Esophagus muscularis mucosa (tissue), 4 donors: ENCODE measurements at regions not wholly inside any gene's neighbourhood (a gene's known extent, or its start where the extent isn't known, plus 50 kb on each side); places are given as distances from the start of the nearest gene placed in this dataset.
"Not testable (repeated sequence)": the region's sequence is repeated elsewhere in the genome, so short reads cannot be mapped to it uniquely, and the experiment has no call there.

ENCODE experiments used
- DNase-seq: peaks from one replicate; pipeline ENCODE4 v3.0.0-alpha.2; 2017; ENCODE audit errors: extremely low spot score
- H3K27ac ChIP-seq, 4 donors: fragments of 200-600 bp; sonication (generic); replicated peaks in 1 of 4; 1 replicate in 3 of 4; 2 replicates in 1 of 4; pipeline ENCODE4 v1.5.1; 2016 to 2019; ENCODE audit warnings: mild to moderate bottlenecking in 1 of 4
- H3K27me3 ChIP-seq, 4 donors: fragments of 200-600 bp; sonication (generic); one replicate each; pipeline versions ENCODE4 v1.5.1 to v1.6.0; 2016 to 2019
- H3K36me3 ChIP-seq, 4 donors: fragments of 200-600 bp; sonication (generic); one replicate each; pipeline ENCODE4 v1.5.1; 2016 to 2019
- H3K4me1 ChIP-seq, 4 donors: fragments of 200-600 bp; sonication (generic); one replicate each; pipeline ENCODE4 v1.5.1; 2016 to 2019
- H3K4me3 ChIP-seq, 4 donors: fragments of 200-600 bp; sonication (generic); 1 replicate in 2 of 4; 2 replicates in 2 of 4; pipeline ENCODE4 v1.5.1; 2016 to 2019; ENCODE audit warnings: mild to moderate bottlenecking in 4 of 4, moderate library complexity in 1 of 4
- H3K9me3 ChIP-seq, 4 donors: fragments of 200-600 bp; sonication (generic); 1 replicate in 3 of 4; 2 replicates in 1 of 4; pipeline ENCODE4 v1.5.1; 2016 to 2019
- CTCF ChIP-seq, 3 experiments: fragments of 200-600 bp in 2 of 3; fragments of 450-650 bp in 1 of 3; sonication (generic) in 2 of 3; IDR thresholded peaks; one replicate each; pipeline ENCODE4 v1.5.1; 2017 to 2019; ENCODE audit warnings: antibody characterized with exemption in 3 of 3, mild to moderate bottlenecking in 2 of 3, moderate library complexity in 1 of 3
- EP300 ChIP-seq: sonication (generic); formaldehyde crosslinking; IDR thresholded peaks from one replicate; pipeline ENCODE4 v1.6.1; 2017; ENCODE audit warnings: antibody characterized with exemption
- POLR2A ChIP-seq: fragments of 450-650 bp; IDR thresholded peaks from one replicate; pipeline ENCODE4 v1.6.1; 2017; ENCODE audit warnings: antibody characterized with exemption, moderate library complexity, mild to moderate bottlenecking, low read depth
- POLR2AphosphoS5 ChIP-seq, 2 donors: sonication (generic); formaldehyde crosslinking; IDR thresholded peaks; one replicate each; pipeline ENCODE4 v1.6.1; 2017; ENCODE audit warnings: antibody characterized with exemption in 2 of 2
- WGBS: methylation state at CpG from one replicate; pipeline ENCODE4 v1.1.5; 2018; 5-methylcytosine and 5-hydroxymethylcytosine counted together
- intact Hi-C: fragments of 100-400 bp; cut with DNase I; formaldehyde crosslinking; loops from one replicate; pipeline ENCODE4 v1.15.1; 2023

DNA sequence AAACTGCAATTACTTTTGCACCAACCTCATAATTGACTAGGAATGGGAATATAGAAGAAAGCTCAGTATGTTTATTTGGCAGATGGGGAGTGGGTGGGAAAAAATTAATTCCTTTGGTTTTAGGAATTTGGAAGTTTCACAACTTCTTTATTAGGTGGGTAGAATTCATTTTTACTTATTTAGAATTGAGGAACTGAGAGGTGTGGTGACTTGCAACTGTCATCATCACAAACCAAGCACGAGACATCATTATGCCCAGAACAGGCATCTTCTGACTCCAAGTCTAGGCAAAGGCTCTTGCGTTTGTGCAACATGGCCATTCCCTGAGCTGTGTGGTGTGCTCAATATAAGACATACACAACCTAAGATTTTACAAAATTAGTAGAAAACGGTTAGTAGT, 380.0 kb downstream of the ATP23 start:
- intact Hi-C loops: no loop called here
- WGBS: 90% methylated on average over 3 of the region's 3 CpGs

DNA sequence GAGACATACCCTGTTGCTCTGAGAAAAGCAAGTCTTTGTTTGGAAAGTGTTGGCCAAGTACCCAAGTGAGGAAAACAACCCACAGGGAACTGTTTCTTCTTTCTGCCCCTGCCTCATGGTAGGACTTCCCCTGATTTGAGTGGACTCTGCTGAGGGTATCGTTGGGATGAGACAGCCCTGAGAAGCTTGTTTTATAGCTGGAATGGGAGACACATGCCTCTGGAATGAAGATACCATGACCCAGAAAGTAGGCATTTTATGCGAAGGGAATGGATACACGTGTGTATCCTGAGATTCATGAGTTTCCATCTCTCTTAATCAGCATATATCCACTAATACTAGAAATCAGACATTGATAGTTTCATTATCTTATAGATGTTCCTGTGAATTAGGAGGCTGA, 382.3 kb downstream of the ATP23 start:
- TF ChIP-seq EP300: no peak
- no peak for TF ChIP-seq POLR2A
- no peak for TF ChIP-seq POLR2AphosphoS5 (IDR thresholded peaks at IDR 0.05)
- TF ChIP-seq CTCF (IDR thresholded peaks at IDR 0.05): no peak
- no peaks in the 10 kb centered on the region for H3K27me3 ChIP-seq
- WGBS: 92% methylated on average over 3 of the region's 3 CpGs
- DNase-seq: no peak
- H3K27ac ChIP-seq: no peak overlapping the region
- no peak overlapping the region for H3K4me3 ChIP-seq
- intact Hi-C loops: no loop called here
- no peaks in the 10 kb centered on the region for H3K36me3 ChIP-seq
- H3K4me1 ChIP-seq: peaks cover 0 to 14% (median 9%) of the 10 kb centered on the region in 4 donors
- H3K9me3 ChIP-seq: peaks cover 0 to 2% (median 0%) of the 10 kb centered on the region in 4 donors

More for the DNA sequence above, 380.0 kb downstream of the ATP23 start:
- peaks cover 0 to 14% (median 9%) of the 10 kb centered on the region in 4 donors for H3K4me1 ChIP-seq
- H3K27me3 ChIP-seq: no peaks in the 10 kb centered on the region
- H3K27ac ChIP-seq: no peak overlapping the region
- DNase-seq: no peak
- H3K4me3 ChIP-seq: no peak overlapping the region
- no peaks in the 10 kb centered on the region for H3K36me3 ChIP-seq
- H3K9me3 ChIP-seq: peaks cover 0 to 3% (median 0%) of the 10 kb centered on the region in 4 donors
- TF ChIP-seq CTCF (IDR thresholded peaks at IDR 0.05) (no peak), POLR2AphosphoS5 (IDR thresholded peaks at IDR 0.05) (no peak), POLR2A (no peak), EP300 (no peak)

DNA sequence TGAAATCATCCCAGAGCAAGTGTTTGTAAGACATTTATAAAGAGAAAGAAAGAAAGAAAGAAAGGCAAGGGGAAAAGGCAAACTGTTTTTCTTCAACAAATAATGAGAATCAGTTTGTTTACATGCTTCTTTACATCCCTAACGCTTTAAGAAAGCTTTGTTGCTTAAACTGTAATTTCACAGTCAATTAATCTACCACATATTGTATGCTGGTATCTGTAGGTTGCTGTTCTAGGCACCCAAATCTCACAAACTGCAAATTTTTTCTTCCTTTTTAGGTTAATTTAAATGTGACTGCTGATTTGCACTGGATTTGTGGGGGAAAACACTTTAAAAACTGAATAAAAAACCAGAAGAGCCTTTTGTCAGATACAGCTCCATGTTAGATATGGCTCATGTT, 384.2 kb downstream of the ATP23 start:
- Histone ChIP-seq H3K27ac (no peak overlapping the region), H3K9me3 (no peaks in the 10 kb centered on the region), H3K4me3 (no peak overlapping the region), H3K4me1 (peaks cover 0 to 14% (median 9%) of the 10 kb centered on the region in 4 donors), H3K27me3 (no peaks in the 10 kb centered on the region), H3K36me3 (no peaks in the 10 kb centered on the region)
- intact Hi-C loops: no loop called here
- TF ChIP-seq POLR2A (no peak), POLR2AphosphoS5 (IDR thresholded peaks at IDR 0.05) (no peak), EP300 (no peak), CTCF (IDR thresholded peaks at IDR 0.05) (no peak)
- no peak for DNase-seq
- WGBS: 22% methylated on average over 1 of the region's 1 CpG

GRCh38 chr12:58326534-58326933, 385.2 kb downstream of the ATP23 start:
- H3K36me3 ChIP-seq: no peaks in the 10 kb centered on the region
- DNase-seq: no peak
- H3K27ac ChIP-seq: no peak overlapping the region
- WGBS: 94% methylated on average over 3 of the region's 3 CpGs
- intact Hi-C loops: no loop called here
- TF ChIP-seq CTCF (IDR thresholded peaks at IDR 0.05): no peak
- no peaks in the 10 kb centered on the region for H3K27me3 ChIP-seq
- peaks cover 0 to 14% (median 9%) of the 10 kb centered on the region in 4 donors for H3K4me1 ChIP-seq
- H3K9me3 ChIP-seq: no peaks in the 10 kb centered on the region
- no peak overlapping the region for H3K4me3 ChIP-seq

- H3K9me3 ChIP-seq, H3K4me3 ChIP-seq, intact Hi-C loops, H3K4me1 ChIP-seq, H3K27ac ChIP-seq, H3K27me3 ChIP-seq, H3K36me3 ChIP-seq, DNase-seq: not testable (repeated sequence)
- WGBS: 26% methylated on average over 2 of the region's 5 CpGs
Measured at GRCh38 chr12:58336581-58337242, 395.3 kb downstream of the ATP23 start.

DNA sequence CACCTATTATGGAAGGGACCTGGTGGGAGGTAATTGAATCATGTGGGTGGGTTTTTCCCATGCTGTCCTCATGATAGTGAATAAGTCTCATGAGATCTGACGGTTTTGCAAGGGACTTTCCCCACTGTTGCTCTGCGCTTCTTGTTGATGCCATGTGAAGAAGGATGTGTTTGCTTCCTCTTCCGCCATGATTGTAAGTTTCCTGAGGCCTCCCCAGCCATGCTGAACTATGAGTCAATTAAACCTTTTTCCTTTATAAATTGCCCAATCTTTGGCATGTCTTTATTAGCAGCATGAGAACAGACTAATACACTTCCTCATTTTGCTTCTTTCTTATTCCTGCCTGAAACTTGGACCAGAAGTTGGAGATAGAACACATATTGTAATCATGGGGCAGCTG, 396.2 kb downstream of the ATP23 start:
- H3K27me3 ChIP-seq, H3K9me3 ChIP-seq, H3K4me3 ChIP-seq, intact Hi-C loops, H3K36me3 ChIP-seq, H3K27ac ChIP-seq, DNase-seq, H3K4me1 ChIP-seq: not testable (repeated sequence)
- WGBS: 80% methylated on average over 3 of the region's 3 CpGs
